GM18951 (cell line): ENCODE measurements at regions not wholly inside any gene's neighbourhood (a gene's known extent, or its start where the extent isn't known, plus 50 kb on each side); places are given as distances from the start of the nearest gene placed in this dataset.

Experiments used
- POLR2A ChIP-seq: IDR thresholded peaks from 4 replicates; pipeline ENCODE4 v1.6.1; 2011; ENCODE audit warnings: mild to moderate bottlenecking; ENCODE audit not compliant: insufficient read length, insufficient read depth; ENCODE audit errors: extremely low read depth
- in situ Hi-C: fragments of 300-500 bp; cut with MboI; formaldehyde crosslinking; loops from one replicate; pipeline ENCODE4 v1.12.0; 2022; ENCODE audit warnings: low sequenced_read_pairs, mixed read lengths, inconsistent platforms; ENCODE audit not compliant: unreplicated experiment

DNA sequence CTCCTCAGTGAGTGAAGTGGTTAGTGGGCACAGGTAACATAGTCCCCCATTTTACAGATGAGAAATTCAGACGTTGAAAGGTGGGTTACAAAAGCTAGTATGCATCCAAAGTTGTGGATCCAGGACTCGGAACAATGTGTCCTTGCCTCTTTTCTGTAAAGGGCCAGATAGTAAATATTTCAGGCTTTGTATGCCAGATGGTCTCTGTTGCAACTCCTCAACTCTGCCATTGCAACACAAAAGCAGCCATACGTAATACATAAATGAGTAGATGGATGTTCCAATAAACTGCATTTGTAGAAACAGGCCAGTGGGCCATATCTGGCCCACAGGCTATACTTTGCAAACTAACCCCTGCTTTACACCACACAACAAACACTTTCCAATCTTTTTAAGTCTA, 166.6 kb upstream of the PKDCC start:
- in situ Hi-C loops = no loop called here
- no peak for TF ChIP-seq POLR2A

DNA sequence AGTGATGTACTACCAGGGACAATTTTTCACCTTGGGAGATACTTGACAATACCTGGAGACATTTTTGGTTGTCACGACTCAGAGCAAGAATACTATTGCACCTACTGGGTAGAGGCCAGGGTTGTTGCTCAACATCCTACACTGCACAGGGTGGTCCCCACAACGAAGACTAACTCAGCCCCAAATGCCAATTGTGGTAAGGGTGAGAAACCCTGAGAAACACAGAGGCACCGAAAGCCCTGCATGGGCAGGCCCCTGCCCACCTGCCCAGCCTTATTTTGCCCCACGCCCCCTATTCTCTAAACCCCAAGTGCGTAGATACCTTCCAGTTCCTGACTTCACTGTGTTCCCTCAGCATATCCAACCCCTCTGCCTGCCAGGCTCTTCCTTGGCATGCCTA, 163.1 kb upstream of the PKDCC start:
- in situ Hi-C loops = no loop called here
- no peak for TF ChIP-seq POLR2A

DNA sequence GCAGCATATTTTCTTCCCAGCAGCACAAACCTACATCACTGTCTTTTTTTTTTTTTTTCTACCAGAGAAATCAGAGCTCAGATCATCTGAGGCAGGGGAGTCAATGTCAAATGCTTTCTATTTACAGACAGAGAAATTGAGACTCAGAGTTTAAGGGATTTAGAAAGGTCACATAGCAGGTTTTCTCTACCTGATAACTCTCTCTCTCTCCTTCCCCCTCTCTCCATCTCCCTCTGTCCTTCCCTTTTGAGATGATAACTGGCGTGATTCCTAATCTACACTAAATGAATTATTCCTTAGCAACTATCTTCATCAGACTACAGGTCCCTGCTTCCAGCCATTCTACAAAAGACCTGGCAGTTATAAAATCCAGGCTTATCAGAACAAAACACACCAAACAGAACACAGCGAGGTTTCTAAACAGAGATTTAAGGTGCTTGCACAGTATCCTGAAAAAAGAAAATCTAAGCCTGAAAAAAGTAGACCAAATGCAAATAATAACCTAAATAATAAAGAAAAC, 161.6 kb upstream of the PKDCC start:
- in situ Hi-C loops = no loop called here
- no peak for TF ChIP-seq POLR2A

DNA sequence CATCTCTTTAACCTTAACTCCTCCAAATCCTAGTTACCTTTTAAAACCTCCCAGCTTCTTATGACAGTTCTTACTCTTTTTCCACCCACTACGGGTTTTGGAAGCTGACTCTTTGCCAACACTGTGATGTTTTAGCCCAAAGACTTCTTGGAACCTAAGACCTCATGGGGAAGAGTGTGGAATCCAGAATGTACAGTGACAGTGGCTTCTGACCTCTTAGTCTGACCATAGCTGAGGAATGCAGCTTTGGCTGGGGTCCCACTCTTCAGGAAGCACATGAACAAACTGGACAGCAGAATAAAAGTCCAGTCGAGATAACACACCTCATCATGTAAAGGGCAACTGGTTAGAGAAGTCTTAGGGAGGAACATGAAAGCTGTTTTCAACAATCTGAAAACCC, 161.1 kb upstream of the PKDCC start:
- no peak for TF ChIP-seq POLR2A
- in situ Hi-C loops = no loop called here

DNA sequence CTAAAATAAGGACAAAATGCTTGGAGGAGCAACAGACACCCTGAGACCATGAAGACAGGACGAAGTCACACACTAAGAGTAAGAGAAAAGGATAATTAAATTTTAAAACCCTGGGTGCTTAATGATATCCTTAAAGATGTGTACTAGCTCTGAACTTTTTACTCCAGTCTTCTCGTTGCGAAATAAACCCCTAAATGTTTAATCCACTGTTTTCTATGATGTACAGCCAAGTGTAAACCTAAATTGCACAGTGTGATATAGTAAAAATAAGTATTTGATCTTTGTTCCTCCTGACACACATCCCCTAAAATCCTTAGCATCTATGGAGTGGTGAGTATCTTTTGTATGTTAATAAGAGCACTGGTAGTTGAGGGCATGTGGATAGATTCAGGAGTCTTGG, 157.5 kb upstream of the PKDCC start:
- TF ChIP-seq POLR2A = no peak
- in situ Hi-C loops = no loop called here

DNA sequence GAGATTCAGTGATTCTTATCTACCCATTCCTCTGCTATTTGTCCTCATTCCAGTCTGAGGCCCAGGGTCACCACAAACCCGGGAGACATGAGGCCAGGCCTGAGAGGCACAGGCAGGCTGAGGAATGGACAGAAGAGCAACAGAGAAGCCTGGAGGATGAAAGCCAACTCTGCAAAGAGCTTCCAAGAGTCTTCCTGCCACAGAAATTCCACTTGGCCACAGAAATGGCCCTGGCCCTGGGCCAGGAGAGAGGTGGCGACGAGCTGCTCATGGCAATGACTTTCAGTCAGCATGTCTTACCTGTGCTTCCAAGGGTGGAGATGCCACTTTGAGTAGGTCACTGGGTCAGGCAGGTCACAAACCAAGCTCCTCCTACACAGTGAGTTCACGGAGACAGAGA, 155.3 kb upstream of the PKDCC start:
- TF ChIP-seq POLR2A = no peak
- in situ Hi-C loops = no loop called here

DNA sequence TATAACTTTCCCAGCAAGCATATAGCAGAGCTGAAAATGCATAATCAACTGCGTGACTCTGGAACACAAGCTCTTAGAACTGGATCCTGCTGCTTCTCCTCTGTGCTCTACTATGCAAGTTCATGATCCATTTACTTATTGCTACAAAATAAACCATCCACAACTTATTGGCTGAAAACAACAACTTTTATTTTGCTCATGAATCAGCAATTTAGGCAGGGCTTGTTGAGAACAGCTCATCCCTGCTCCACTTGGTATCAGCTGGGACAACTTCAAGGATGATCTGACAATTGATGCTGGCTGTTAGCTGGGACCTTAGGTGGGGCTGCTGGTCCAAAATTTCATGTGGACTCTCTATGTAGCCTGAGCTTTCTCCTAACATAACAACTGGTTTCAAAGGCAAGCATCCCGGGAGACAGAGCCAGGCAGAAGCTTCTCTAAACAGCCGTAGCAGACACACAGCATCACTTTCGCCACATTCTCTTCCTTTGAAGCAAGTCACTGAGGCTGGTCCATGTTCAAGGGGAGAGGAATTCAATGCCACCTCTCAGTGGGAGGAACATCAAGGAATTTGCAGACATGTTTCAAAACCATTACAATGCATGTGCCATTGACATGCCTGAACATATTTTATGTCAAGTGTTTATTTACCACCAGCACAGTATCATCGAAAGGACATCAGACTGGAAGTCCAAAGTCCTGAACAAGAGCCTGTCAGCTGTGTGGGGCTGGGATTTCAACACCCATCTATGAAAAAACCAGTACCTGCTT, 153.1 kb upstream of the PKDCC start:
- in situ Hi-C loops = no loop called here
- no peak for TF ChIP-seq POLR2A

DNA sequence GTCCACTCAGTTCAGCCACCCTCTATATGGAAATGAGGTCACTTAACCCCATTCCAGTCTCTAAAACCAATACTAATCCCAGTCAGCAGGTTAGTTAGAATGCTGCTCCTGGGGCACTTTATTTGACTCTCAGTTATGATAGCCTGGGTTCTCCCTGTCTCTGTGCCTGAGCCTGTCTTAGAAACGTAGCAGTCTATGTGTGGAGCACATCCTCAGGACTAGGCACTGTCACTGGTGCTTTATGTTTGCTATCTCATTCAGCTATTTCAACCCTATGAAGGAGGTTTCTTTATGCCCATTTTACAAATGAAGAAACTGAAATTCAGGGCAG, 152.5 kb upstream of the PKDCC start:
- in situ Hi-C loops = no loop called here
- TF ChIP-seq POLR2A = no peak

DNA sequence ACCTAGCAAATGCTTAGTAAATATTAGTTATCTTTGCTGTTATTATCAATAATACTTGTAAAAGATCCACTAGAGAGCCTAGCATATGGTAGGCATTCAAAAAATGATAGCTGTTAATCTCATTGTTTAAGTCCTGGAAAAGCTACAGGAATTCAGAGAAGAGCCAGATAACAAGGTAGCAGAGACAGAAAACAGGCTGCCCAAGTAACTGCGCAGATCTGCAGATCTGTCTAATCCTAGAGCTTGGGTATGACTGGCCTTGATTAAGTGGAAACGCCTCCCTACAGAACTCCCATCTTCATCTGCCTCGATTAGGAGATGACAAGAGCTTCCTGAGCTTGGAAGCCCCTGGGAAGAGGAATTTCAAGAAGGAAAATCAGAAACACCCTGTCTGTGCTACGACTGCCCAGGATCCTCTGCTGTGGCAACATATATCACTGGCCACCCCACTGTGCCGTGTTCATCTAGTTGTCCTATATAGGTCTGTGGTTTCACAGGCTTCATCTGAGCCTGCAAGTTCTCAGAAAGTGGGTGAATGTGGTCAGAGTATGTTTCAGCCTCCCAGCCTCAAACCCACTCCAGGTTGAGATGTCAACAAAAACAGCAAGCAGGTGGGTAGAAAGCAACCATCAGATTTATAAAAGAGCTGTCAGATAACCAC, 151.5 kb upstream of the PKDCC start:
- in situ Hi-C loops = no loop called here
- TF ChIP-seq POLR2A = no peak

DNA sequence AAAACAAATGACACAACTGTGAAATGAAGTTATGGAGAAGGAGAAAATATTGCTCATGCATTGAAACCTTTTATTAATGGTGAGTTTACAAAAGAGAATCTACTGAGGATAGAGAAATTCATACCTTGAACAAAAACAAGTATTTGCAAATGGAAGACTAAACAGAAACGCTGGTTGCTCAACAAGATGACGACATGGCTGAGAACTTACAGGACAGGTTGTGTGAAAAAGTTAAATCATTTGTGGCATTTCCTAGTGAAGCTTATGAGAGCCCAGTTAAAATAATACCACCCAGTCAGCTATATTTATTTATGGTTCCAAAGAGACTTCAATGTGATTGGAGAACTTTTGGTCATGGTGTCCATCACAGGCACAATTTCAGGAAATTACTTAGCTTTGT, 148.6 kb upstream of the PKDCC start:
- no peak for TF ChIP-seq POLR2A

DNA sequence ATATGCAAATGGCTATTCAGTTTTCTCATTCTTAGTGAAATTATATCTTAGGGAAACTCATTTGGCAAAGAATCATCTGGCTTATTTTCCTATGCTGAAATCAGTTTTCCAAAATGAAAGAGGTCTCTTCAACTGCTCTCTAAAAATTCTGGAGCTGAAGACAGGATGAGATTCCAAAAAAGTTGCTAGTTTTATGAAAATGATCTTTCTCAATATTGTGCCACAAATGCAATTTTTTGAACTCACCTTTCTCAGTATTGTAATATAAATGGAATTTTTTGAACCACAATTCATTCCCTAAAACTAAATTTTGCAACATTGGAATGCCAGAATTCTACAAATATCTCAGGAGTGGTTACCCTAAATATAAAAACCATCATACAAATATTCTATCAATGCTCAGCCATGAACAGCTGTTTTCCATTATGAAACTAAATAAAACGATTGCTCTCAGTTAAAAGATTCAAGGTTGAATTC, 147.7 kb upstream of the PKDCC start:
- TF ChIP-seq POLR2A = no peak
- in situ Hi-C loops = no loop called here

More for the DNA sequence above, 148.6 kb upstream of the PKDCC start:
- in situ Hi-C loops = no loop called here

DNA sequence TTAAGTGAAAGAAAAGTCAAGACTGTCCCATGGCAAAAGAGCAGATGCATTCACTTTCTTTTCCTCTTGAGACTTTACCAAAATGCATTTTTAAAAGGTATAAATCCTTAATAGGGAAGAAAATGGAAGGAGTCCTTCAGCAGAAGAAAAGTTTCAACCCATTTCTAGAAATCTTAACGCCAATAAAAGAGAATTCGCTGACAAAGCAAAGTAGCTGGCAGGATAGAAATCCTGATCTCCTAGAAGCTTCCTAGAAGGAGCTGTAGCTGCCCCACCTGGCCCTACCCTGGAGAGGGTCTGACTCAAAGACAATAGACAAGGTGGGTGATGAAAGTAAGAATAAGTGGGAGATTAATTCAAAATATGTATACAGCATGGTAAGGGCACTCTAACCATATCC, 144.9 kb upstream of the PKDCC start:
- in situ Hi-C loops = no loop called here
- no peak for TF ChIP-seq POLR2A

DNA sequence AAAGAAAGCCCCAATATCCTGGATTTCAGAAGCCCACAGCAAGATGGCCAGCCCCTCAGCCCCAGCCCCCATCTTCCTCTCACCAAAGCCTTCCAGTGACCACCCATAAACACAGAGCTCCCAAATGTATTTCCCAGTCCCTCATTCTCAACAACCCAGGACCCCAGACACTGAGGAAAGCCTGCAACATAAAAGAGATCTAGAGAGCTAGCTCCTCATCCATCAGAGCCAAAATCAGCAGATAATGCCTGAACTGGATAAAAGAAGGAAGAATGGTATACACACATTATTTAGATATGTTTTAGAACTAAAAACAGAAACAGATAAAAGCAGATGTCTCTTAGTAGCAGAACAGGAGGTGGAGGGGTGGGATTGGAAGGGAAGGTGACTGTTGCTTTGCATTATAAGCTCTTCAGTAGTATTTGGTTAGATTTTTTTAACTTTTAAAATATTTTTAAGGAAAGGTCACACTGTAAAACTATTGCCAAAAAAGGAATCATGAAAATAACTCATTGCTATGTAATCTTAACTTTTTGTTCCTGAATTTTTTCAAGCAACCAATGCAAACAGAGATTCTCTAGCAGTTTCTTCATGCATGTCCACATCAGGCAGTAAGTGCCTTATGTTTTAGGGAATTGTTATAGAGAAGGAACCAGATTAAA, 144.2 kb upstream of the PKDCC start:
- in situ Hi-C loops = no loop called here
- no peak for TF ChIP-seq POLR2A
